HCT116 (cell line): ENCODE measurements at regions not wholly inside any gene's neighbourhood (a gene's known extent, or its start where the extent isn't known, plus 50 kb on each side); places are given as distances from the start of the nearest gene placed in this dataset.

Experiments
- ATAC-seq: fragments of 200-7000 bp; cut with Tn5 transposase; 2 replicates; pipeline ENCODE4 v1.9.1; 2020; ENCODE audit warnings: mild to moderate bottlenecking, moderate library complexity
- BruUV-seq: library from RNA; stranded (reverse); fragments of 400-500 nt; replicated peaks from 2 replicates; lab custom pipeline; 2021; lab: Mats Ljungman, UMichigan
- CTCF ChIA-PET: fragments of 300-600 bp; sonication (Branson Sonifier 250); formaldehyde crosslinking; loops from one replicate; lab custom pipeline; 2021; ENCODE audit warnings: antibody characterized with exemption; lab: Charles Lee
- POLR2A ChIA-PET: fragments of 300-600, 350-600 bp; sonication (Branson Sonifier 250); formaldehyde crosslinking; loops from one replicate; lab custom pipeline; 2021; ENCODE audit warnings: antibody characterized with exemption; lab: Charles Lee
- RAD21 ChIA-PET, 2 experiments: fragments of 300-600 bp; sonication (Branson Sonifier 250); formaldehyde crosslinking; loops; one replicate each; lab custom pipeline; 2023; ENCODE audit warnings: low total read pairs in 2 of 2; ENCODE audit not compliant: uncharacterized antibody in 2 of 2, unreplicated experiment in 2 of 2, low non-redundant PET in 1 of 2; lab: Charles Lee
- DNase-seq: peaks from one replicate; pipeline ENCODE4 v3.0.0-alpha.2; 2010; ENCODE audit warnings: low read depth, low spot score
- H2AFZ ChIP-seq: fragments of 200-600 bp; shearing (Covaris generic), sonication (generic); 2 replicates; pipeline ENCODE4 v1.6.1; 2017; ENCODE audit warnings: low read depth, mixed run types, mixed read lengths, antibody characterized with exemption, low read length; ENCODE audit not compliant: poor library complexity, severe bottlenecking
- H3K27ac ChIP-seq: 2 replicates; pipeline ENCODE4 v1.5.1; 2012; ENCODE audit warnings: low read depth, low read length
- H3K27me3 ChIP-seq: fragments of 200-600 bp; sonication (generic); 2 replicates; pipeline ENCODE4 v1.6.1; 2016; ENCODE audit warnings: mixed run types, low read length, mixed read lengths; ENCODE audit not compliant: insufficient read depth
- H3K36me3 ChIP-seq, 2 experiments: fragments of 200-500 bp in 1 of 2; fragments of 200-600 bp in 1 of 2; sonication (Bioruptor generic) in 1 of 2; sonication (generic) in 1 of 2; 2 replicates each; pipeline versions ENCODE4 v1.5.1 to v1.6.1; 2014 to 2016; ENCODE audit warnings: low read length in 2 of 2, inconsistent platforms in 1 of 2, mixed read lengths in 1 of 2, mixed run types in 1 of 2; ENCODE audit not compliant: insufficient read depth in 2 of 2, control insufficient read depth in 1 of 2
- H3K4me1 ChIP-seq, 2 experiments: fragments of 200-600 bp in 1 of 2; sonication (generic) in 1 of 2; 2 replicates each; pipeline versions ENCODE4 v1.5.1 to v1.6.1; 2012 to 2017; ENCODE audit warnings: low read length in 2 of 2, inconsistent platforms in 1 of 2, mild to moderate bottlenecking in 1 of 2, mixed read lengths in 1 of 2, mixed run types in 1 of 2, moderate library complexity in 1 of 2; ENCODE audit not compliant: insufficient read depth in 2 of 2, control insufficient read depth in 1 of 2
- H3K4me2 ChIP-seq: fragments of 200-600 bp; sonication (generic); 2 replicates; pipeline ENCODE4 v1.6.1; 2017; ENCODE audit warnings: mixed run types, low read length, mixed read lengths
- H3K4me3 ChIP-seq, 2 experiments: fragments of 200-600 bp in 1 of 2; sonication (generic) in 1 of 2; replicated peaks in 1 of 2; 2 replicates each; pipeline ENCODE4 v1.5.1; 2011 to 2016; ENCODE audit warnings: low read length in 2 of 2, control low read depth in 1 of 2, low read depth in 1 of 2, mild to moderate bottlenecking in 1 of 2, mixed read lengths in 1 of 2, mixed run types in 1 of 2
- H3K79me2 ChIP-seq: fragments of 200-600 bp; sonication (generic); 2 replicates; pipeline ENCODE4 v1.6.1; 2017; ENCODE audit warnings: mild to moderate bottlenecking, mixed run types, low read length, moderate library complexity, mixed read lengths; ENCODE audit not compliant: insufficient read depth
- H3K9ac ChIP-seq: fragments of 200-600 bp; sonication (generic); 2 replicates; pipeline ENCODE4 v1.6.1; 2016; ENCODE audit warnings: low read length, mixed read lengths
- H3K9me2 ChIP-seq: fragments of 200-600 bp; sonication (generic), shearing (Covaris generic); 2 replicates; pipeline ENCODE4 v1.6.1; 2017; ENCODE audit warnings: mixed run types, mild to moderate bottlenecking, moderate library complexity; ENCODE audit not compliant: insufficient read depth
- H3K9me3 ChIP-seq, 2 experiments: fragments of 200-500 bp in 1 of 2; fragments of 200-600 bp in 1 of 2; sonication (Bioruptor generic) in 1 of 2; sonication (generic) in 1 of 2; 2 replicates each; pipeline ENCODE4 v1.6.1; 2014 to 2017; ENCODE audit warnings: low read length in 2 of 2, mixed read lengths in 2 of 2, inconsistent platforms in 1 of 2, low read depth in 1 of 2, mild to moderate bottlenecking in 1 of 2, mixed run types in 1 of 2, moderate library complexity in 1 of 2; ENCODE audit not compliant: control insufficient read depth in 1 of 2, insufficient read depth in 1 of 2
- H4K20me1 ChIP-seq: fragments of 200-600 bp; sonication (generic), shearing (Covaris generic); 2 replicates; pipeline ENCODE4 v1.6.1; 2017; ENCODE audit warnings: mixed run types, mild to moderate bottlenecking, moderate library complexity; ENCODE audit not compliant: insufficient read depth
- ATF3 ChIP-seq: IDR thresholded peaks from 2 replicates; pipeline ENCODE4 v1.6.1; 2012
- FOSL1 ChIP-seq: IDR thresholded peaks from 2 replicates; pipeline ENCODE4 v1.6.1; 2012; ENCODE audit warnings: low read depth
- RAD21 ChIP-seq: IDR thresholded peaks from 2 replicates; pipeline ENCODE4 v1.6.1; 2012; ENCODE audit warnings: low read depth, mild to moderate bottlenecking
- TCF7L2 ChIP-seq: IDR thresholded peaks from 2 replicates; pipeline ENCODE4 v1.7.0; 2011; ENCODE audit warnings: borderline replicate concordance, inconsistent platforms; ENCODE audit not compliant: insufficient read depth, insufficient read length; ENCODE audit errors: extremely low read depth
- ZFX ChIP-seq: fragments of 450-650 bp; IDR thresholded peaks from 2 replicates; pipeline ENCODE4 v1.6.1; 2017
- ZNF274 ChIP-seq: fragments of 200-500 bp; sonication (Bioruptor generic); IDR thresholded peaks from 2 replicates; pipeline ENCODE4 v1.6.1; 2014; ENCODE audit warnings: mild to moderate bottlenecking, low read depth, low read length, inconsistent platforms
- intact Hi-C: fragments of 100-400 bp; cut with micrococcal nuclease; formaldehyde crosslinking; loops from 2 replicates; pipeline ENCODE4 v1.10.0; 2022
- TF ChIP-seq, protein P1 (sequence below): IDR thresholded peaks from 2 replicates; pipeline ENCODE4 v1.6.1; 2012; ENCODE audit warnings: low read depth
- TF ChIP-seq, protein P2 (sequence below), 3 experiments: fragments of 200-600 bp in 1 of 3; sonication (generic) in 1 of 3; IDR thresholded peaks in 2 of 3; conservative IDR thresholded peaks in 1 of 3; 2 replicates each; pipeline ENCODE4 v1.5.1; 2012 to 2017; ENCODE audit warnings: low read depth in 2 of 3, low read length in 2 of 3, antibody characterized with exemption in 1 of 3, borderline replicate concordance in 1 of 3, control low read depth in 1 of 3, mild to moderate bottlenecking in 1 of 3, mixed read lengths in 1 of 3, mixed run types in 1 of 3, moderate library complexity in 1 of 3; ENCODE audit not compliant: insufficient read depth in 1 of 3

DNA sequence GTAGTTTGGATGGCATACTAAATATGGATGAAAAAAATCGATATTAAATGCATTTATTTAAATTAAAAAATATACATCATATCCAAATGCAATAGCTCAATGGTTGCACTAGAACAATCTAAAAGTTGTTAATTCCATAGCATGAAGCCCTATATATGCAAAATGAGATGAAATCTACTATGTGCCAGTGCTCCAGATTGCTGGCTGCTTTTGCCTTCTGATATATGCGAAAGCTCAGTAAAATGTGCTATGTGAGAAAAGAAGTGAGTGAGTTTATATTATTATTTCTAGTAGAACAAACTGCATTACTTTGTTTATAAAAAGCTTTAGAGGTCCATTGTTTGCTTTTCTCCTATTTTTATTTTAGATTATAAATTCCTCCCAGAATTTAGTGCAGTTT is 186.7 kb downstream of the MAT2B start (continued):
- TF ChIP-seq ZNF274: no peak
- TF ChIP-seq ZFX: no peak
- no peak for TF ChIP-seq ATF3

GRCh38 chr5:163695830-163696578 is 190.6 kb downstream of the MAT2B start:
- Histone ChIP-seq H2AFZ (no peak overlapping the region), H3K4me3 (no peak overlapping the region), H3K36me3 (no peaks in the 10 kb centered on the region), H4K20me1 (no peaks in the 10 kb centered on the region), H3K27ac (no peak overlapping the region), H3K9ac (no peak overlapping the region), H3K4me1 (no peaks in the 10 kb centered on the region), H3K4me2 (no peak overlapping the region), H3K9me2 (no peaks in the 10 kb centered on the region), H3K27me3 (peaks cover 7% of the 10 kb centered on the region; the same call in 1 of the 2 replicates), H3K79me2 (no peaks in the 10 kb centered on the region), H3K9me3 (no peaks in the 10 kb centered on the region)
- POLR2A ChIA-PET: no interaction called here
- intact Hi-C loops: loop anchor here (1.0 to 10.0 kb wide), 3 partner anchors 131 to 812 kb away; no protein-coding TSS in a partner anchor
- no TSS peak for BruUV-seq
- RAD21 ChIA-PET: no interaction called here
- peak; percentile 93 for ATAC-seq
- peak; percentile 53 for TF ChIP-seq RAD21
- TF ChIP-seq, protein P1, sequence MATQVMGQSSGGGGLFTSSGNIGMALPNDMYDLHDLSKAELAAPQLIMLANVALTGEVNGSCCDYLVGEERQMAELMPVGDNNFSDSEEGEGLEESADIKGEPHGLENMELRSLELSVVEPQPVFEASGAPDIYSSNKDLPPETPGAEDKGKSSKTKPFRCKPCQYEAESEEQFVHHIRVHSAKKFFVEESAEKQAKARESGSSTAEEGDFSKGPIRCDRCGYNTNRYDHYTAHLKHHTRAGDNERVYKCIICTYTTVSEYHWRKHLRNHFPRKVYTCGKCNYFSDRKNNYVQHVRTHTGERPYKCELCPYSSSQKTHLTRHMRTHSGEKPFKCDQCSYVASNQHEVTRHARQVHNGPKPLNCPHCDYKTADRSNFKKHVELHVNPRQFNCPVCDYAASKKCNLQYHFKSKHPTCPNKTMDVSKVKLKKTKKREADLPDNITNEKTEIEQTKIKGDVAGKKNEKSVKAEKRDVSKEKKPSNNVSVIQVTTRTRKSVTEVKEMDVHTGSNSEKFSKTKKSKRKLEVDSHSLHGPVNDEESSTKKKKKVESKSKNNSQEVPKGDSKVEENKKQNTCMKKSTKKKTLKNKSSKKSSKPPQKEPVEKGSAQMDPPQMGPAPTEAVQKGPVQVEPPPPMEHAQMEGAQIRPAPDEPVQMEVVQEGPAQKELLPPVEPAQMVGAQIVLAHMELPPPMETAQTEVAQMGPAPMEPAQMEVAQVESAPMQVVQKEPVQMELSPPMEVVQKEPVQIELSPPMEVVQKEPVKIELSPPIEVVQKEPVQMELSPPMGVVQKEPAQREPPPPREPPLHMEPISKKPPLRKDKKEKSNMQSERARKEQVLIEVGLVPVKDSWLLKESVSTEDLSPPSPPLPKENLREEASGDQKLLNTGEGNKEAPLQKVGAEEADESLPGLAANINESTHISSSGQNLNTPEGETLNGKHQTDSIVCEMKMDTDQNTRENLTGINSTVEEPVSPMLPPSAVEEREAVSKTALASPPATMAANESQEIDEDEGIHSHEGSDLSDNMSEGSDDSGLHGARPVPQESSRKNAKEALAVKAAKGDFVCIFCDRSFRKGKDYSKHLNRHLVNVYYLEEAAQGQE: no peak
- TF ChIP-seq, protein P2, sequence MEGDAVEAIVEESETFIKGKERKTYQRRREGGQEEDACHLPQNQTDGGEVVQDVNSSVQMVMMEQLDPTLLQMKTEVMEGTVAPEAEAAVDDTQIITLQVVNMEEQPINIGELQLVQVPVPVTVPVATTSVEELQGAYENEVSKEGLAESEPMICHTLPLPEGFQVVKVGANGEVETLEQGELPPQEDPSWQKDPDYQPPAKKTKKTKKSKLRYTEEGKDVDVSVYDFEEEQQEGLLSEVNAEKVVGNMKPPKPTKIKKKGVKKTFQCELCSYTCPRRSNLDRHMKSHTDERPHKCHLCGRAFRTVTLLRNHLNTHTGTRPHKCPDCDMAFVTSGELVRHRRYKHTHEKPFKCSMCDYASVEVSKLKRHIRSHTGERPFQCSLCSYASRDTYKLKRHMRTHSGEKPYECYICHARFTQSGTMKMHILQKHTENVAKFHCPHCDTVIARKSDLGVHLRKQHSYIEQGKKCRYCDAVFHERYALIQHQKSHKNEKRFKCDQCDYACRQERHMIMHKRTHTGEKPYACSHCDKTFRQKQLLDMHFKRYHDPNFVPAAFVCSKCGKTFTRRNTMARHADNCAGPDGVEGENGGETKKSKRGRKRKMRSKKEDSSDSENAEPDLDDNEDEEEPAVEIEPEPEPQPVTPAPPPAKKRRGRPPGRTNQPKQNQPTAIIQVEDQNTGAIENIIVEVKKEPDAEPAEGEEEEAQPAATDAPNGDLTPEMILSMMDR (IDR thresholded peaks at IDR 0.05 in 2 of 3, conservative IDR thresholded peaks at IDR 0.05 in 1 of 3; ENCODE audit: borderline replicate concordance in 1 of 3, insufficient read depth in 1 of 3, low read depth in 2 of 3, low read length in 2 of 3): peak; percentile 23 to 66 (median 47); a peak in 5 of 6 replicates
- no peak for TF ChIP-seq FOSL1
- no peak for TF ChIP-seq TCF7L2
- TF ChIP-seq ATF3: no peak
- DNase-seq: peak; percentile 19
- CTCF ChIA-PET: interaction anchor here (0.6 to 1.3 kb wide), 3 partner anchors 174 to 808 kb away, joined by 3 to 5 read pairs (median 5); no protein-coding TSS in a partner anchor
